Mucosa of gallbladder (tissue), 1 donor: ENCODE measurements at regions not wholly inside any gene's neighbourhood (a gene's known extent, or its start where the extent isn't known, plus 50 kb on each side); places are given as distances from the start of the nearest gene placed in this dataset.

ENCODE experiments used
- DNase-seq: peaks from one replicate; pipeline ENCODE4 v3.0.0-alpha.2; 2020; ENCODE audit warnings: low spot score
- donor health status: DM: no; HTN: no; CAD: no.

DNA sequence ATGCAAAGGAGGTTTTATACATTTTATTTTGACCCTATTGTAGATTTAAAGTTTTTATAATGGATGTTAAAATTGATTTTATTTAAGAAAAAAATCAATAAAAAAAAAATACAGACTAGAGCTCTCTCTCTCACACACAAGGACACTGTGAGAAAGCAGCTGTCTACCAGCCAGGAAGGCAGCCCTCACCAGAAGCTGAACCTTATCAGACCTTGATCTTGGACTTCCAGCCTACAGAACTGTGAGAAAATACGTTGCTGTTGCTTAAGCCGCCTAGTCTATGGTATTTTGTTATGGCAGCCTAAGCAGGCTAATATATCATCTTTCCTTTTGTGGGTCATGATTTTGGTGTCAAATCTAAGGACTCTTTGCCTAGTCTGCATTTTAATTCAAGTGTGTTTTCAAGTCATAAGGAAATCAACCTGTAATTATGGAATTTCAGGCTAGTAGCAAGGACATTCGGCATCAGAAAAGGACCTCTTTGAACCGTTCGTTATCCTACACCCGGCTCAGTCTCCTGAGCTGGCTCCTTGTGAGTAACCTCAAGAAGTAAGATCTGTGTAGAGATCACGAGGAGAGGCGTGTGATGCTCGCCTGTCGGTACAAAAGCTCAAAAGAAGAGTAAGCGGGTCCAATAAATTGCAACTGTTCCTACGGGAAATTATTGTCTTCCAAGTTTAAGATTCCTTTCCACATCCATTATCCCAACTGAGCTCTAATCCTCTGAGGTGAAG lies 98.2 kb downstream of the PDCL3 start:
- no peak for DNase-seq

DNA sequence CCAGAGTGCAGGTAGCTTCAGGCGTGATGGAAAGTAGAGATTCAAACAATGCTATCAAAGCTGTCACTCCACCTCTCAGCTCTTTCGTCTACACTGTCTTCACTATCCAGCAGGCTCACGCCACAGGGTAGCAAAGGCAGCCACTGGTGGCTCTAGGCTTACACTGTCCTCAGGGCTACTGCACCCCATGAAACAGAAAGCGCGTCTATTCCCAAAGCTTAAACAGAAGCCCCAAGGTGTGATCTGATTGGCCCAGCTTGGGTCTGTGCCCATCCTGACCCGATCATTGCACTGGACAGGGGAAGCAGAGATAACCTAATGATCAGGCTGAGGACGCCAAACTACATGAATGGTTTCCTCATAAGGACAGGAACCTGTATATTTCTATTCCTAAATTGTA lies 100.1 kb downstream of the PDCL3 start:
- DNase-seq, result no peak

DNA sequence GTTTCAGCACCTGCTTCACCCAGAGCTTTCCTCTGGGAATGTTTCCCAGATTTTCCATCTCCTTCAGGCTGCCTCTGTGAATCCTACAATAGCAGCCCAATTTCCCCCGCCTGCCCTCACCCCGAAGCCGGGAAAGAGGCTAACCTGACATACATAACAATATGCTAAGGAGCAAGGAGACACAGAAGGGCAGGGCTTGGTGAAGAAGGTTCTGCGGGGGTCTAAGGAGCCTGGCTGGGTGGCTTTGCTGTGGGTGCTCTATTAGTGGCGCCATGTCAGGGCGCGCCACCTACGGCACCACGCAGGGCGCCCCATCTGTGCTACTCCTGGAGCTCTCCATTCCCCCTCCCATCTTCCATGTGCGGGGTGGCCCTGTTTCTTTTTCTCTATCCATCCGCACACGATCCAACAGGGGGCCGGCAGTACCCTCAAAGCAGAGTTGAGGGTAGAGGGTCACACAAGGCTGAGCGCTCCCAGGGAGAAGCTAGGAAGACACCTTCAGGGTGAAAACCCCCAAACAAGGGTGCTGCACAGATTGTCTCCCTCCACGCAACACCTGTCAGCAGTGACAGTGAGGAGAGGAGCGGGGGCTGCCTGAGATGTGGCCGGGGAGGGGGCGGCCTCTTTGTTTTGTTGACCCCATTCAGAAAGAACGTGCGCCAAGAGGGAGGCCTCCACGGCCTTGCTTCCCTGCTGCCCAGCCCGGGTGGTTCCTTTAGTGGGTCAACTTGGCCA lies 101.4 kb downstream of the PDCL3 start:
- no peak for DNase-seq

DNA sequence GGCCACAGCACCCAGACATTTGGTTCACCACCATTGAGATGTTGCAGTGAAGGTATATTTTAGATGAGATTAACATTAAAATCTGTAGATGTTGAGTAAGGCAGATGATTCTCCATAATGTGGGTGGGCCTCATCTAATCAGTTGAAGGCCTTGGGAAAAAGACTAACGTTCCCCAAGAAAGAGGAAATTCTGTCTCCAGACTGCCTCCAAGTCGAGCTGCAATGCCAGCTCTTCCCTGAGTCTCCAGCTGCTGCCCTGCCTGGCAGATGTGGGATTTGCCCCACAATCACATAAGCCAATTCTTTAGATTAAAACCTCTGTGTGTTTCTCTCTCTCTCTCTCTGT lies 101.9 kb downstream of the PDCL3 start:
- no peak for DNase-seq

DNA sequence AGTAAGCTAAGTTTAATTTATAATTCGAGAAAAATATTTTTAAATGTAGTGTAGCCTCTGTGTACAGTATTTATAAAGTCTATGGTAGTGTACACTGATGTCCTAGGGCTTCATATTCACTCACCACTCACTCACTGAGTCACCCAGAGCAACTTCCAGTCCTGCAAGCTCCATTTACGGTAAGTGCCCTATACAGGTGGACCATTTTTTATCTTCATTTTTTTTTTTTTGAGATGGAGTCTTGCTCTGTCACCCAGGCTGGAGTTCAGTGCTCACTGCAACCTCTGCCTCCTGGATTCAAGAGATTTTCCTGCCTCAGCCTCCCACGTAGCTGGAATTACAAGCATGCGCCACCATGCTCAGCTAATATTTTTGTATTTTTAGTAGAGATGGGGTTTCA lies 104.2 kb downstream of the PDCL3 start:
- no peak for DNase-seq

DNA sequence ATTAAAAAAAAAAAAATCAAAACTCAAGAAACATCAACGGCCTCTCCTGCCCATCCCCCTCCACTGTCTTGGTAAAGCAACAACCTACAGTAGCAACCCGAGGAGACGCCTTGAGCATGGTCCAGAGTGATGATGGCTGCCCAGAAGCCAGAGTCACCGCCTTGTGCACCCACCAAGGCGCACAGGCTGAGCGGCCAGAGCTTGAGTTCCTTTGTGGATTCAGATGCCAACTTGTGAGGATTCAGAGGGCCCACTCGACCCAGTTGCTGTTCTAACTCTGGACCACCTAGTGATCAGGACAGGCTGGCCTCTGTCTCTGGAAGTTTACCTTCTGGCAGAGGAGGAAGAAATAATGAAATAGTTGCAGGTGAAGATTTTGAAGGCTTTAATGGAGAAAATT lies 105.0 kb downstream of the PDCL3 start:
- DNase-seq, result no peak

DNA sequence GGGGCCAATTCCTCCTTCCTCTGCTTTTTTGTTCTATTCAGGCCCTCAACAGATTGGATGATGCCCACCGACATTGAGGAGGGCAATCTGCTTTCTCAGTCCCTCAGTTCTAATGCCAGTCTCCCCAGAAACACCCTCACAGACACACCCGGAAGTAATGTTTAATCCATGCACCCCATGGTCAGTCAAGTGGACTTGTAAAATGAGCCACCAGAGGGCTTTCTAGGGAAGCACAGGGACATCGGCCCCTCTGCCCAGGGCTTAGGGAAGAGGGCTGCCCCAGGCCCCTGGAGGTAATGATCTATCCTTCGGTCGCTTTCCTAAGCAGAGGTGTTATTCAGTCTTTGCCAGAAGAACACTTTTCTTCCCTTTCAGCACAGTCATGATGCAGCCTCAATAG lies 107.4 kb downstream of the PDCL3 start:
- DNase-seq, result no peak

DNA sequence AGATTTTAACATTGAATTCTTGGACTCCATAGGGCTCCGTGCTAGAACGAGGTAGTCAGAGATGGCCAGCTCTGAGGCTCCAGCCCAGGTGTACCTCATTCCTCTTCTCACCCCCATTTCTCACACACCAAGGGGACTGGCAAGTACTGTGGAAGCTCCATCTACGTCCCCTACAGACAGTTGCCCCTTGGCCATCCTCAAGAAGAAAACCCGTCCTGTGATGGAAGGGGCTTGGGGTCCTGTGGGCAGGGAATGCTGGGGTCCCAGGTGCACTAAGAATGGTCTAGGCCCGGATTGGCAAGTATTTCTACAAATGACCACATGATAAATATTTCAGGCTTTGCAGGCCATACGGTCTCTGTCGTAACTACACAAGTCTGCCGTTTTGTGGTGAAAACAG lies 110.3 kb downstream of the PDCL3 start:
- no peak for DNase-seq

DNA sequence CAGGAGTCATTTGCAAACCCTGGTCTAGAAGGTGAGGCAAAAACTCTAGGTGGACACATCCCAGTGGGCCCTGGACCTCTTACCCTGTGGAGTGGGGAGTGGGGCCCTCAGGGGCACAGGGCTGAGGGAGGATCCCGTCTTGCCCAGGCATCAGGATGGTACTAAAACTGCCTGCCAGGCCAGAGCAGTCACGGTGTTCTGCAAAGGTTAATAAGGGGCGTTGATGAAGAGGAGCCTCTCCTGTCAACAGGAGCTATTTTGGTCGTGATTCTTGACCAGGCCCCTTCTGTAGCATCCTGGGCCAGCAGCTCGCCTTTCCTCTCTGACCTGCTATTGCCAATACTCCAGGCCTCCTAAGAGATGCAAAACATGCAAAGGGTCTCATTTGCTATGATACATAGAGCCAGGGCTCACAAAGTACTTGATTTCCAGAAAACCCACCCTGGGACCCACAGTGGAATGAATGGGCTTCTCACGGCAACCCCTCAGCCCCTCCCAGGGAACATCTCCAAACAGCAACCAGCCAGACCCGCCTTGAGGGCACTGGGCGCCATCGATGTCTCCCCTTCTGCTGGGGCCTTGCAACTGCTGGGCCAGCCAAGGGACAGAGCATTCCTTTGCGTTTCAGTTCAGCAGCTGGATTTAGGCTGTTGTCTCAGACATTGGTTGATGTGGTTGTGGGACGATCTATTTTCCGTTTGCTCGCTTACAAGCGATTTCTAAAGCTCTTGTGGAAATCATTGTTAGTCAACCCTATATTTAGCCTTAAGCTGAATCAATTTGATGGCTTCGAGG lies 111.1 kb downstream of the PDCL3 start:
- DNase-seq, result no peak

DNA sequence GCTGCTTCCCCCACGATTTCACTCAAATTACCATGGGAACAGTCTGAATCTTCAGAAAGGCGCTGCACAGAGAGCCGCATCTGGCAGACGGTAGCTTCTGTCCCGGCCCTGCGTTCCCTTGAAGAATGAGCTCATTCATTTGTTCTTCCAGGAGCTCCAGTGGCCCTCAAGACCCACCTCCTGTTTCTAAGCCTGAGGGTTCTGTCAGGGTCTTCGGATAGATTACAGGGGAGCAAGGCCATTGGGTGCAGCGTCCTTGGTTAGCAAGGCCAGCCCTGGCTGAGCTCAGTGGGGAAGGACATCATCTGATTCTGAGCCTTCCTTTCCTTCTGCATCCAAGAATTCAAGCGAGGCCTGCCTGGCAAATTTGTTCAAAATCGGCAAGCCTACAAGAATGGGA lies 111.9 kb downstream of the PDCL3 start:
- no peak for DNase-seq

DNA sequence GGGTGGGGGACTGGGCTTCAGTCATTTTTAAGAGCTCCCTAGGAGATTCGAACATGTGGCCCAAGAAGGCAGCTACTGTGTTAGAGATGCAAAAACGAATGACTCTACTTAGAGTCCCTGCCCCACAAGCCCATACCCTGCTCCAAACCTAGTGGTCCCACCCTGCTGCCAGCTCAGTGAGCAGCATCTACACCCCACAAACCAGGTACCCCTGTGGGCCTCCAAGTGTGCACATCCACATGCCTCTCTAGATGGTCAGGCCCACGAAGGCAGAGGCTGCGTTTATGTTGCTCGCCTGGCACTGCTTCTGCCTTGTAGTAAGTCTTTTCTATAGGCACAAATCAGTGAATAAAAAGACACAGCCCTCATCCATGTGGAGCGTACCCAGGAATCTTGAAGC lies 112.6 kb downstream of the PDCL3 start:
- no peak for DNase-seq

DNA sequence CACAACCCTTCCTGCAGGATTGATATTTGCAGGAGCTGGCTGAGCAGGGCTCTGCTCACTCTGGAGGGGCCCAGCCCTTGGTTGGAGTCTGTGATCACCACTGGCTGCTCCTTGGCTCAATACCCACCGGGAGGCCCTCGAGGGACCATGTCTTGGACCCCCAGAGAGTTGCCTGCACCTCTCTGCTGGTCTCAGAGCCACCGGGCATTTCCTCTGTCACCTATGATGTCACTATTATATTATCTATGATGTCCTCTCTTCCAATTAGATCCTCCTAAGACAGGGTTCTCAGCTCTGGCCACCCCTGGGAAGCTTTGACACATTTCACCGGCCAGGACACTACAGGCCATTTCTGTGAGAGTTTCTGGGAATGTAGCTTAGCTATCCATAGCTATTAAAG lies 113.1 kb downstream of the PDCL3 start:
- DNase-seq, result no peak

DNA sequence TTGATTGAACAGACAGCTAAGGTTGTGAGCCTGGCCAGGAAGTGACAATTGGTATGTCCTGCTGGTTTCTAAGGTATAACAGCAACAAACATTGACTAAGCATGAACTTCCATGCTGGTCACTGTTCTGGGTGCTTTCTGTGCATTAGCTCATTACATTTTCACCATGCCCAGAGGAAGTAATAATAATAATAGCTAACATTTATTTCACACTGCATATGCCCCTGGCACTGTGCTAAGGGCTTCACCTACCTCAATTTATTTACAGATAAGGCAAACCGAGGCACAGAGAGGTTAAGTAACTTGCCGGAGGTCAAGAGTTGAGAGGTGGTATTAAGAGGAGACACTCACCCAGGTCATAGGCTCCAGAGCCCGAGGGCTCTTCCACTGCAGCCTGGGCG lies 113.6 kb downstream of the PDCL3 start:
- DNase-seq, result no peak

DNA sequence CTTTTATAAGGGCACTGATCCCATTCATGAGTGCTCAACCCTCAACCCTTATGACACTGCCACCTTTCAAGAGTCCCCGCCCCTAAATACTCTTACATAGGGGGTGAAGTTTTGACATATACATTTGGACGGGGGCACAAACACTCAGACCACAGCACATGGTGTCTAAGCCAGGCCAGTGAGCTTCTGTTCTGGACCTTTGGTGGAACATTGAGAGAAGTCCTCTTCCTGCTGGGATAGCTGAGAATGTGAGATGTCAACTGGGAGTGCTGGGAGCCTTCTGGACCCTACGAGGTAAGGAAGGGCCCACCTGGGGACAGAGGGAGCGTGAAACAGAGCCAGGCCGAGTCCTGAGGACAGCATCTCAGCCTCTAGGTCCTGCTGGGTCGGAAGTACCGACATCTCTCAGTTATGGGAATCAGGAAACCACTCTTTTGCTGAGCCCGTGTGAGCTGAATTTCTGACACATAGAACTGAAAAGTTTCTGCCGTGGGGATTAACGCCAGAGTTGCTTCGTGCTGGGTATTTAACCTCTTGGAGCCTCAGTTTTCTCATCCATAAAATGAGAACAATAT lies 114.9 kb downstream of the PDCL3 start:
- DNase-seq, result no peak

DNA sequence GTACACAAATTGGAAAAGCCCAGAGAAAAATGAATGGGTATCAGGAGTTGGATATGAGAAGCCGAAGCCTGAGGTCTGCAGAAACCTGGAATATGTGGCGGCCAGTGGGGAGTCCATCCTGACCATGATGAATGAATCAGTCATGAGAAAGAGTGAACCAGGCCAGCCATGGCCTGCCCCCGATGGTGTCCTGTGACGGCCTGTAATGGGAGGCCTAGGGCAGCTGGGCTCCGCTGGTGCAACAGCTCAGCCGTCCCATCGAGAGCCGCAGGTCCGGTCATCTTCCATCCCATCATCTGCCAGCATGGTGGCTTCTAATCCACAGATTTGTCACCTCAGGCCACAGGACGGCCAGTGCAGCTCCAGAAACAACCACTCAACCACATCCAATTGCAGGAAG lies 116.4 kb downstream of the PDCL3 start:
- no peak for DNase-seq

DNA sequence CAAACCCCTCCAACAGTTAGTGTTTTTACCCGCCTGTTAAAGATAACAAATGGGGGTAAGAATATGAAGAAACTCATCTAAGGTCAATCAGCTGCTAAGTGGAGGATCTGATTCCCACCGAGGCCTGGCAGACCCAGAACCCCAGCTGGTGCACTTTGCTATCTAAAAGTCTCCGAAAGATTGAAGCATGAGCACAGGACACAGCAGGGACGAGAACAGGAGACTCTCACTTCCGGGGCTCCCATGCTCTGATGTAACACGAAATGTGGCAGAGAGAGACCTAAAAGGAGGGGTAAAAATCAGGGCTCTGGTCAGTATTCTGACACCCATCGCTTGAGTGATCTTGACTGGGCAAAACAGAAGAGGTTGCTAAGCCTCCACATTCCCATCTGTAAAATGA lies 119.7 kb downstream of the PDCL3 start:
- DNase-seq, result no peak

DNA sequence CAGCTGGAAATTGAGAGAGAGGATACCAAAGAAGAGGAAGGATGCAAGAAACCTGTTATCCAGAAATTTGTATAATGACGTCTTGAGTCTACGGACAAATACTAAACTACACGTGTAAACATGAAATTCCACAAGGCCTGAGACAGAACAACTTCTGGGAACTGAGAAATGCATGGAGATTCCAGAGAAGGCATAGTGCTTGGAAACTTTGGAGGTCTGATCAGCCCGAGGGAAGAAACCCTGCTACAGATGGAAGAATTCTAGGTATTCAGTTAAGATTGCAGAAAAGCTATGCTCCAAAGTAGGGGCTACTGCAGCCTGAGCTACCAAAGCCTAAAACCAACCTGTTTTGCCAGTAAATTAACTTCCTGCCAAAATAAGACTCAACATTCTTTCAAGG lies 120.4 kb downstream of the PDCL3 start:
- DNase-seq, result no peak

DNA sequence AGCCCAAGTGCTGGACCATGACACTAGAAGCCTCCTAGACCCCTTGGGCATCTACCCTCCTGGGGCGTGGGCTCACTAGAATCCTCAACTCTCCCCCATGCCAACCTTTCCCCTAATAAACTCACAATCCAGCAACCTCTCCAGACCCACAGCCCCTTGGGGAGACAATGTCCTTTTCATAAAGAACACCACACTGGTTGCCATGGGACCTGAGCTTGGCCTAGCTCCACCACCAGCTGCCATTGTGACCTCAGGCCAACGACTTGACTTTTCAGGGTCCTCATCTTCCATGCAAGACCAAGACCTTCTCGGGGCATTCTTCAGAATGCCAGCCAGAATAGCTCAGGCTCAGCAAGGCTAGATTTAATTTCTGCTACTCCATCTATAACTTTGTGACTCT lies 128.1 kb upstream of the NPAS2 start:
- DNase-seq, result no peak

DNA sequence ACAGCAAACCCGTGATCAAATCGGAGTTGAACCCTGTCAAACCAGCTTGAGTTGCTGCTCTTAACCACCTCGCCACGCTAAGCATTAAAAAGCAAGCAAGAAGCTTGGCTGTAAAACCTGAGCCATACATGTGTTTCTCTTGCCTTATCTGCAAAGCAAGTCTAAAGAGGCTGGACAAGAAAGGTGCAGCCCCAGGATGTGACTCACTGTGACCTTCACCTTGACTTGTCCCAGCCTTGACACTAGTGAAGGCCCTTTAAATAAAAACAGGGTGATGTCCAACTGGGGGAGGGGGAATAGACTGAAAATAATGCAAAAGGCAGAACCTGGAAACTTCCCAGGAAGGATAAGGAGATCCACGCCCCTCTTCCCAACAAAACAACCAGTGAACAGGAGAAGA lies 127.6 kb upstream of the NPAS2 start:
- DNase-seq, result no peak

DNA sequence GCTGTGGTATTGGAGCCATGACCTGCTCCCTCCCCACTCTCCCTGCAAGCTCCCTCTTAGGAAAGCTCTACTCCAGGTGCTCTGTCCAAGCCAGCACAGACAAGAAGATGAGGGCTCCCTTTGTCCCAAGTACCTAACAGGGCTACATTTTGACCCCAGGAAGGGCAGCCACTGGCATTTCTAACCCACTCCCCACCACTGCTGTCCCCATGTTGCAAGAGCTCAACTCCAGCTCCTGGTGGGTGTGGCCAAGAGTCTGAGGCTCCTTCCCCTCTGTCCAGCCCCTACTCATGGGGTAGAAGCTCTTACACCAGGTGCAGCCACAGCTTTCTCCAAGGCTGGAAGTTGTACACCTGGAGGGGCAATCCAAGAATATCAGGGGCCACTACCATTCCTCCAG lies 127.0 kb upstream of the NPAS2 start:
- DNase-seq, result no peak

DNA sequence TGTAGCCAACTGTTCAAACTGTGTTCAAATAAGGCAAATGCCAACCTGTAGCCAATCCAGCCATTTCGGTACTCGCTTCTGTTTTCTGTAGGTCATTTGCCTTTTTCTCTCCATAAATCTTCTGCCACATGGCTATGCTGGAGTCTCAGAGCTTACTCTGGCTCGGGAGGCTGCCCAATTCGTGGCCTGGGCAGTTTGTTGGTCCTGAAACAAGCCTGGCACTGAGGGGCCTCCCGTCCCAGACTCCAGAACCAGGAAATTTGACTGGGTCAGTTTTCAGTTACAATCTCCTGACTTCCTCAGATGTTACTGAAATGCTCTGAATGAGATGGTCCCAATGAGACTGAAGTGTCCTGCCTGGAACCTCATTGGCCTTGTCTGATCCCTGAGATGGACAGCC lies 120.8 kb upstream of the NPAS2 start:
- no peak for DNase-seq

DNA sequence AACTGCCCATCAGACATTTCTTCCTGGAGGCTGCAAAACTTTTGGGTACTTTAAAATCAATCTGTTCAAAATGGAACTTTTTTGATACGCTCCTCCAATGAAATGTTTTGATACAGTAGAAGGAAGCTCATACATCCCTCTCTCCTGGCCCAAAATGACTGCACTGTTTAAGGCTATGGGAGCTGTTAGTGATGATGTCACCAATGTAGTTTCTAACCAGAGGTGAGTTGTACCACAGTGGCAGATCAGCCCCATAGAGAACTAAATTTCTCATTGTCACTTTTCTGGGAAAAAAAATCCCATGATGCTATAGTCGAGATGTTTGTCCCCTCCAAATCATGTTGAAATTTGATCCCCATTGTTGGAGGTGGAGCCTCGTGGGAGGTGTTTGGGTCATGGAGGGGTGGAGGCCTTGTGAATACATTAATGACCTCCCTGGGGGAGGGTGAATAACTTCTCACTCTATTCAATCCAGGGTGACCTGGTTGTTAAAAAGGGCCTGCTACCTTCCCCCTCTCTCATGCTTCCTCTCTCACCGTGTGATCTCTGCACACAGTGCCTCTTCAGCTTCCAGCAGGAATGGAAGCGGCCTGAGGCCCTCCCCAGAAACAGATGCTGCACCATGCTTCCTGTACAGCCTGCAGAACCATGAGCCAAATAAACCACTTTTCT lies 117.4 kb upstream of the NPAS2 start:
- no peak for DNase-seq
